ENCODE measurements at regions not wholly inside any gene's neighbourhood (a gene's known extent, or its start where the extent isn't known, plus 50 kb on each side); places are given as distances from the start of the nearest gene placed in this dataset.

GRCh38 chr2:19187323-19188020 lies 171.0 kb downstream of the OSR1 start:
- no peak for TF ChIP-seq POLR2AphosphoS5 (IDR thresholded peaks at IDR 0.05)
- no peak for TF ChIP-seq CTCF (IDR thresholded peaks at IDR 0.05)
- TF ChIP-seq POLR2A (IDR thresholded peaks at IDR 0.05), result no peak
- TF ChIP-seq EP300 (IDR thresholded peaks at IDR 0.05; ENCODE audit: low read depth), result no peak
